ENCODE measurements at regions not wholly inside any gene's neighbourhood (a gene's known extent, or its start where the extent isn't known, plus 50 kb on each side); places are given as distances from the start of the nearest gene placed in this dataset.

- TF ChIP-seq CTCF (IDR thresholded peaks at IDR 0.05; ENCODE audit: insufficient read depth, low read length, poor library complexity, severe bottlenecking) = no peak
- Histone ChIP-seq H3K27me3 (ENCODE audit: control insufficient read depth, insufficient read depth, low read length) (peaks cover 6% of the 10 kb centered on the region), H3K36me3 (ENCODE audit: control insufficient read depth, insufficient read depth, low read length) (no peaks in the 10 kb centered on the region), H3K4me3 (ENCODE audit: low read depth, low read length) (no peak overlapping the region)
- no peak for DNase-seq (ENCODE audit: low read depth)
These were observed 216.6 kb downstream of the SEMA6A start for GRCh38 chr5:116358015-116358523.

- no peak overlapping the region for H3K4me3 ChIP-seq (ENCODE audit: low read depth, low read length)
- no peak for TF ChIP-seq CTCF (IDR thresholded peaks at IDR 0.05; ENCODE audit: insufficient read depth, low read length, poor library complexity, severe bottlenecking)
- H3K36me3 ChIP-seq (ENCODE audit: control insufficient read depth, insufficient read depth, low read length) = no peaks in the 10 kb centered on the region
- no peak for DNase-seq (ENCODE audit: low read depth)
- peaks cover under 1% of the 10 kb centered on the region for H3K27me3 ChIP-seq (ENCODE audit: control insufficient read depth, insufficient read depth, low read length)
These were observed 218.6 kb downstream of the SEMA6A start for GRCh38 chr5:116355819-116356601.

- no peak for DNase-seq (ENCODE audit: low read depth)
- TF ChIP-seq CTCF (IDR thresholded peaks at IDR 0.05; ENCODE audit: insufficient read depth, low read length, poor library complexity, severe bottlenecking) = no peak
These were observed 219.9 kb downstream of the SEMA6A start for GRCh38 chr5:116354699-116355098.

GRCh38 chr5:116347657-116348056, 227.0 kb downstream of the SEMA6A start:
- no peaks in the 10 kb centered on the region for H3K27me3 ChIP-seq (ENCODE audit: control insufficient read depth, insufficient read depth, low read length)
- no peak for DNase-seq (ENCODE audit: low read depth)
- H3K4me3 ChIP-seq (ENCODE audit: low read depth, low read length) = no peak overlapping the region
- no peak for TF ChIP-seq CTCF (IDR thresholded peaks at IDR 0.05; ENCODE audit: insufficient read depth, low read length, poor library complexity, severe bottlenecking)
- no peaks in the 10 kb centered on the region for H3K36me3 ChIP-seq (ENCODE audit: control insufficient read depth, insufficient read depth, low read length)

More at GRCh38 chr5:116354699-116355098, 219.9 kb downstream of the SEMA6A start:
- H3K4me3 ChIP-seq (ENCODE audit: low read depth, low read length) = no peak overlapping the region
- no peaks in the 10 kb centered on the region for H3K36me3 ChIP-seq (ENCODE audit: control insufficient read depth, insufficient read depth, low read length)
- no peaks in the 10 kb centered on the region for H3K27me3 ChIP-seq (ENCODE audit: control insufficient read depth, insufficient read depth, low read length)

- no peaks in the 10 kb centered on the region for H3K27me3 ChIP-seq (ENCODE audit: control insufficient read depth, insufficient read depth, low read length)
- H3K36me3 ChIP-seq (ENCODE audit: control insufficient read depth, insufficient read depth, low read length) = no peaks in the 10 kb centered on the region
- no peak for TF ChIP-seq CTCF (IDR thresholded peaks at IDR 0.05; ENCODE audit: insufficient read depth, low read length, poor library complexity, severe bottlenecking)
- H3K4me3 ChIP-seq (ENCODE audit: low read depth, low read length) = no peak overlapping the region
- DNase-seq (ENCODE audit: low read depth) = no peak
These were observed 230.7 kb downstream of the SEMA6A start for GRCh38 chr5:116343961-116344360.

Data from kidney epithelial cell (primary cell).